SK-N-SH treated with all-trans-retinoic acid at 6 μM for 48 hours (cell line): ENCODE measurements at regions not wholly inside any gene's neighbourhood (a gene's known extent, or its start where the extent isn't known, plus 50 kb on each side); places are given as distances from the start of the nearest gene placed in this dataset.

Experiments used
- CREB5 ChIP-seq: fragments of 250-450 bp; sonication (Bioruptor Pico); IDR thresholded peaks from 2 replicates; pipeline ENCODE4 v1.5.1; 2020; ENCODE audit warnings: low read depth, mild to moderate bottlenecking, moderate library complexity
- RARB ChIP-seq: fragments of 250-450 bp; sonication (Bioruptor Pico); IDR thresholded peaks from 2 replicates; pipeline ENCODE4 v1.8.0; 2021; ENCODE audit warnings: mild to moderate bottlenecking, moderate library complexity

DNA sequence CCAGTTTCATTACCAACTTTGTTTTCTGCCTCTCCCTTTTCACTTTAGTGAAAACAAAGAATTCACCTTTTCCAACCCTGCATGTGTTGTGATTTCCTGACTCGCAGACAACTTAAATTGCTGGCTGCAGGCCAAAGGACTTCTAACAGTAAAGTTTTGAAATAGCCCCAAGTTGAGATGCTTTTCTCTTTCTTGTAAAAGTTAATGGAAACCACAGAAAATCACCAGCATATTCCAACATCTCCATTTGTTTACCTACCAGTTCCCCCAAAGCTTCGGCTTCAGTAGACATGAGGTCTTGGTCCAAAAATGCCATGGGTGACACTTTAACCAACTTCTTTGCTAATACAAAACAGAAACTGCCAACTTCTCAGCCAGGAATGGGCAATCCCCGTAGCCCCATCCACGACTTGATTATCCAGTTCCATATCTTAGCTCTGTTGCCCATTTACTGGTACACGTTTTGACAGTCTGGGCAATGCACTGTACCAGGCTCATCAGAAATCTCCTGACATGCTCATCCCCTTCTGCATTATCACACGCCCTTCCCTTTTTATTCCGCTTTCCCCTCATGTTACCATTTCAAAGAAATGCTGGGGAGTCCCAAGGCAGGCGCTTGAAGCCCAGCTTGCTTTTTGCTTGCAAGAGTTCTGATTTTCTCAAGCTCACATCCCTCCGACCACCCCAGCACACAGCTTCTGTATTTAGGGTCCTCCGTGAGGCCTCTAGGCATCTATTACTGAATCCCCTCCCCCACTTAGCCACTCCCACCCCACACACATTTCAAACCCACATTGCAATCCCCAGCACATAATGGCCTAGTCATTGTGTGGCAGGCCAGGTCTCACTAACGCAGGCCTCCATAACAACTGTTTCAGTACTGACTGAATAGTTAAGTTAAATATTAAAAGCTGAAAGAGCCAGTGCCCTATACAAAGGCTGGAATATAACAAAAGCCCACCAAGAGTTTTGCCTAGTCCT lies 137.9 kb upstream of the S100G start:
- TF ChIP-seq RARB: no peak
- TF ChIP-seq CREB5 (CRISPR knock-in tag): no peak
